ENCODE measurements at regions not wholly inside any gene's neighbourhood (a gene's known extent, or its start where the extent isn't known, plus 50 kb on each side); places are given as distances from the start of the nearest gene placed in this dataset.
A peak's percentile ranks its signal among the peaks of the same experiment; 100 is the strongest.

DNA sequence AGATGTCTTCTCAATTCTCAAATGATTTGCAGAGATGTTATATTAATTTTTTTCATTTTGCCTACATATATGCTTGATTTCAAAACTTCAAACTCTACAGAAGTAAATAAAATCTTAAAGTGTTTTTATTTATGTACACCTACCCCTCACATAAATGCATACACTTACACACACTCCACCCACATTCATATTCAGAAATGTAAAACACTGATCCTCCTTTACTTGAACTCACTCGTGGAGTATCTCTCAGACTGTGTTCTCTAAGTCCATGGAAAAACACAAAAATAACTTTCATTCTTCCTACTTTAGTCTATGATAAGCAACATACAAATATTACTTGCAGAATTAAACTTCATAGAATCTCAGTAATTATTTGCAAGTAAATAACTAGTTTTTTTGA is 209.1 kb upstream of the RBMS1 start:
- no peak overlapping the region for H3K4me3 ChIP-seq
- no peak overlapping the region for H3K27ac ChIP-seq
- peaks cover 19 to 29% of the 10 kb centered on the region in 2 donors for H3K4me1 ChIP-seq (replicated peaks in 1 of 2)
- WGBS, 10 experiments: 0 to 100% (median 44%) methylated on average over 1 of the region's 1 CpG; no CpG with 5 or more reads in 4 of the 10 experiments
- in situ Hi-C loops (cut with MboI; ENCODE audit: low pct_unique_long_range_greater_than_20kb in 2 of 9, low sequenced_read_pairs in 9 of 9, unreplicated experiment in 9 of 9): no loop called here
- peak in 3 of 8 experiments; percentile 48 to 83 (median 80) for ATAC-seq (replicated peaks in 6 of 8)

DNA sequence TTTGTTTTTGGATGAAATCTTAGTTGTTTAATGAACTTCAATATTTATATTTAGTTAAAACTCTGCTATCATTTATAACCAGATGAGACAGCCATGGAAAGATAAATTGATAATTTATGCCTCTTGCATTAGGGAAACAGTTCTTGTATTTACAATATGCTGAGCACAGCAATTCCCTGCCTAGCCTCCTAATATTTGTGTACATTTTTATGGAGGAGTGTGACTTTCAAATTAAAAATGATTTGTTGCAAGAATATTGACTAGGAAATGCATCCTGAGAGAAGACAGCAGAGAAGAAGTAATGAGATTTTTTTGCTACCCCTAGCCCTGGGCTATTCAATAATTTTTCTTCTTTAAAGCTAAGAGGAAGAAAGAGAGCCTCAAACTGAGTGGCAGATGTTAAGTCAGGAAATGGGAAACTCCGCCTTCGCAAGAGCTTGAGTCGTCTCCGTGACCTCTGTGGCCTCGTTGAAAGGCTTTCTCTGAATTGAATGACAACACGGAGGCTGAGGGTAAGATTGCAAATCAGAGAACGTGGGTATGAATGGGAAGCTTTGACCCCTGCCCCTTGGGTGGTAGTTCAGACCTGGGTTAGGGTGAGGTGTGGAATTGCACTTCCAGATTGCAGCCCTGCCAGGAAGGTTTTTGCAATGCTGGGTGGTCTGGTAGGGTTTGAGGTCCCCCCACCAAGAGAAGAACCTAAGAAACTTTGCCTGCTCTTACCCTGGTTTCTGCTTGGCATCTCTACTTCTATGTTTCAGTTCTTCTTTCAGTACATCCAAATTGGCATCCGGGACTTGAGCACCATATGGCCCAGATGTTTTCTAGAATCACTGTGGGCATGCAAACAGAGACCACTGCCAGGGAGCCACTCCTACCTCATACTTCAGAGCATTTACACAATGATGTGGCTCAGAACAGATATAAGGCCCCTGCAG is 210.3 kb upstream of the RBMS1 start:
- ATAC-seq (replicated peaks in 6 of 8): peak; percentile 31 to 83 (median 78)
- no peak overlapping the region for H3K27ac ChIP-seq
- no peak overlapping the region for H3K4me3 ChIP-seq
- peaks cover 19 to 29% of the 10 kb centered on the region in 2 donors for H3K4me1 ChIP-seq (replicated peaks in 1 of 2)
- in situ Hi-C loops (cut with MboI; ENCODE audit: low pct_unique_long_range_greater_than_20kb in 2 of 9, low sequenced_read_pairs in 9 of 9, unreplicated experiment in 9 of 9): no loop called here
- 0 to 30% (median 9%) methylated on average over 1 to 7 of the region's 8 CpGs; no CpG with 5 or more reads in 1 of the 10 experiments for WGBS, 10 experiments

DNA sequence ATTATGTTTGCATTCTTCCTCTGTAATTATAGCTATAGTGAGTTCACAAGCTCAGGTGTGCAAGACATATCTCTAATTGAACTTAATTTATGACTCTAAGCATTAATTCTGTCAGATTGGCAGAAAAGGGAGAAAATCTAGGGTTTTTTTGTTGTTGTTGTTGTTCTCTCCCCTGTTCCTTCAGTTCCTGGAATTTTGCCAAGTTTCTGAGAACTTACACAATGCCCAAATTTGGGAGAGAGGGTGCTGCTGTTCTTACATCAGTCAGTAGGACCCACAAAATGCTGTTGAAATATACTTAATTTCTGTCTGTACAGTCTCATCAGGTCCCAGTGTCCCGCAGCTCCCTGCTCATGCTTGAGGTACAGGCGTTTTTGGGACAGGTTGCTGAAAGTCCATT is 221.8 kb upstream of the RBMS1 start:
- no peak for ATAC-seq (replicated peaks in 6 of 8)
- H3K27ac ChIP-seq: no peak overlapping the region
- 60 to 100% (median 82%) methylated on average over 1 to 2 of the region's 2 CpGs; no CpG with 5 or more reads in 7 of the 10 experiments for WGBS, 10 experiments
- H3K4me3 ChIP-seq: no peak overlapping the region
- H3K4me1 ChIP-seq (replicated peaks in 1 of 2): peaks cover 0 to 6% of the 10 kb centered on the region in 2 donors
- in situ Hi-C loops (cut with MboI; ENCODE audit: low pct_unique_long_range_greater_than_20kb in 2 of 9, low sequenced_read_pairs in 9 of 9, unreplicated experiment in 9 of 9): no loop called here

DNA sequence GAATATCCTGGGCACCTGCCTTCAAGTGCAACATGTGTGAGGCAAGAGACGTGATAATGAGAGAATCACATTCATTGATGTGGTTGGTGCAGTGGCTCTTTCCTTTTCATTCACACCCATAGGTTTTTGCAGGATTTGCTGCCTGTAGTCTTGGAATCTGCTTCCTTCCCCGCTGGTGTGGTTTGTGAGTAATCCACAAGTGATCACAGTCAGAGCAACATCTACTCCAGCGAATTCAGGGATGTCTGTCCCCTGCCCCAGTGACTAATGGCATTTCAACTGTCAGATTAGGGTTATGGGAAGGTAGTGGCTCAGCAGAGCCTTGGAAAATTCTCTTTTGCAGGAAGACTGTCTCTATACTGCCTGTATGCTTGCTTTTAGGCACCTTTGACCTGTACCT is 225.5 kb upstream of the RBMS1 start:
- no peak overlapping the region for H3K27ac ChIP-seq
- ATAC-seq (replicated peaks in 6 of 8): peak in 2 of 8 experiments; percentile 26 to 31
- H3K4me3 ChIP-seq: no peak overlapping the region
- WGBS, 10 experiments: 0 to 92% (median 60%) methylated on average over 1 to 3 of the region's 3 CpGs; no CpG with 5 or more reads in 3 of the 10 experiments
- peaks cover 0 to 6% of the 10 kb centered on the region in 2 donors for H3K4me1 ChIP-seq (replicated peaks in 1 of 2)
- in situ Hi-C loops (cut with MboI; ENCODE audit: low pct_unique_long_range_greater_than_20kb in 2 of 9, low sequenced_read_pairs in 9 of 9, unreplicated experiment in 9 of 9): no loop called here

DNA sequence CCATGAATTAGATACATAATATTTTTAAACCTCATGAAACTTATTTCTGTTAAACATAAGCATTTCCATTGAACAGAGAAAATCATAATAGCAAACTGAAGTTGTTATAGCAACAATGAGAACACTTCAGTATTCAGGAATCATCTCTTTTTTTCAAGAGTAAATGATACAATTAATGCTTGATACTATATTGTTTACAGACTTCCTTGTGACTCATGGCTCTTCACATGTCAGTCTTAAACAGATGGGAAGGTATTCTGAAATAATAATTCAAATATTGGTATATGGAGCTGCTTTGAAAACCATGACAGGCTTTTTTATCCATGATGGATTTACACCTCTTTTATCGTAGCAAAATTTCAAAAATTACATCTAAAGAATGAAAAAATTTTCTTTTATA is 226.5 kb upstream of the RBMS1 start:
- Histone ChIP-seq H3K4me1 (replicated peaks in 1 of 2) (peaks cover 0 to 3% of the 10 kb centered on the region in 2 donors), H3K4me3 (no peak overlapping the region), H3K27ac (no peak overlapping the region)
- WGBS, 10 experiments: 29 to 100% (median 80%) methylated on average over 1 of the region's 1 CpG; no CpG with 5 or more reads in 1 of the 10 experiments
- in situ Hi-C loops (cut with MboI; ENCODE audit: low pct_unique_long_range_greater_than_20kb in 2 of 9, low sequenced_read_pairs in 9 of 9, unreplicated experiment in 9 of 9): no loop called here
- peak in 1 of 8 experiments; percentile 36 for ATAC-seq (replicated peaks in 6 of 8)

DNA sequence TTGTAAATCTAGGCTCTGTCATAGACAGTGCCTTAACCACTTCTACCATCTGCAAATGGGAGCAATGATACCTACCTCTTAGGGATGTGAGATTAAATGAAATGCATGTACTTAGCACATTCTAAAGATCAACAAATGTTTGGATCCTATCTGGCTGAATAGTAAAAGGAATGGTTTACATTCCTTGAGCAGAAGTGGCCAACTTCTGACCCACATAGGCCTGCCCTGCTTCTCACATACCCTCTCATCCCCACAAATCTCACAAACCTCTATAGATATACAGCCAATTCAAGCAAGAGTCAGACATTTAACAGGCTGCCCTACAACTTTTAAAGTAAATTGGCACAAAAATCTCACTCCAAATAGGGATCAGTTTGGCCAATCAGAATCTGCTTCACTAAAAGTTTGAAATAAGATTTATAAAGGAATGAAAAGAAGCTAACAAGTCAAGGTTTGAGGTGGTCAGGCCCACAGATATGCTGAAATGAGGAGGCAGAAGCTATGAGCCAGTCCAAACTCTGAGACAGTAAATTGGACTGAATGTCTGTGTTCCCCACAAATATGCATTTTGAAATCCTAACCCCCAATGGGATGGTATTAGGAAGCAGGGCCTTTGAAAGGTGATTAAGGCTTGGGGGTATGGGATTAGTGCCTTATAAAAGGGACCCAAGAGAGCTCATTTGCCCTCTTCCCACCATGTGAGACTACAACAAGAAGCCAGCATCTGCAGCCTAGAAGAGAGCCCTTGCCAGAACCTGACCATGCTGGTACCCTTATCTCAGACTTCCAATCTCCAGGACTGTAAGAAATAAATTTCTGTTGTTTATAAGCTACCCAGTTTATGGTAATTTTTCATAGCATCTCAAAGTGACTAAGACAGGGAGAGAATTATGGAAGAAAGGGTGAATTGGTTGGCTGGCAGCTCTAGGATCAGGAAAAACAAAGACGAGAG is 227.8 kb upstream of the RBMS1 start:
- in situ Hi-C loops (cut with MboI; ENCODE audit: low pct_unique_long_range_greater_than_20kb in 2 of 9, low sequenced_read_pairs in 9 of 9, unreplicated experiment in 9 of 9): no loop called here
- ATAC-seq (replicated peaks in 6 of 8): no peak
- H3K27ac ChIP-seq: no peak overlapping the region
- H3K4me3 ChIP-seq: no peak overlapping the region
- 88 to 100% (median 100%) methylated on average over 1 of the region's 1 CpG; no CpG with 5 or more reads in 5 of the 10 experiments for WGBS, 10 experiments
- H3K4me1 ChIP-seq (replicated peaks in 1 of 2): peaks cover 0 to 3% of the 10 kb centered on the region in 2 donors

DNA sequence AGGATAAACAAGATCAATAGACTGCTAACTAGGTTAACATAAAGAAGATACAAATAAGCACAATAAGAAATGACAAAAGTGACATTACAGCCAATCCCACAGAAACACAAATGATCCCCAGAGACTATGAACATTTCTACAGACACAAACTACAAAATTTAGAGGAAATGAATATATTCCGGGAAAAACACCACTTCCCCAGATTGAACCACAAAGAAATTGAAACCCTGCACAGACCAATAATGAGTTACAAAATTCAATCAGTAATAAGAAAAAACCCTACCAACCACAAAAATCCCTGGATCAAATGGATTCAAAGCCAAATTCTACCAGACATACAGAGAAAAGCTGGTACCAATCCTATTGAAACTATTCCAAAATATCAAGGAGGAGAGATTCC is 232.4 kb upstream of the RBMS1 start:
- H3K27ac ChIP-seq: no peak overlapping the region
- in situ Hi-C loops (cut with MboI; ENCODE audit: low pct_unique_long_range_greater_than_20kb in 2 of 9, low sequenced_read_pairs in 9 of 9, unreplicated experiment in 9 of 9): no loop called here
- WGBS, 10 experiments: 25 to 100% (median 91%) methylated on average over 1 of the region's 1 CpG; no CpG with 5 or more reads in 3 of the 10 experiments
- no peaks in the 10 kb centered on the region for H3K4me1 ChIP-seq (replicated peaks in 1 of 2)
- no peak overlapping the region for H3K4me3 ChIP-seq
- no peak for ATAC-seq (replicated peaks in 6 of 8)

DNA sequence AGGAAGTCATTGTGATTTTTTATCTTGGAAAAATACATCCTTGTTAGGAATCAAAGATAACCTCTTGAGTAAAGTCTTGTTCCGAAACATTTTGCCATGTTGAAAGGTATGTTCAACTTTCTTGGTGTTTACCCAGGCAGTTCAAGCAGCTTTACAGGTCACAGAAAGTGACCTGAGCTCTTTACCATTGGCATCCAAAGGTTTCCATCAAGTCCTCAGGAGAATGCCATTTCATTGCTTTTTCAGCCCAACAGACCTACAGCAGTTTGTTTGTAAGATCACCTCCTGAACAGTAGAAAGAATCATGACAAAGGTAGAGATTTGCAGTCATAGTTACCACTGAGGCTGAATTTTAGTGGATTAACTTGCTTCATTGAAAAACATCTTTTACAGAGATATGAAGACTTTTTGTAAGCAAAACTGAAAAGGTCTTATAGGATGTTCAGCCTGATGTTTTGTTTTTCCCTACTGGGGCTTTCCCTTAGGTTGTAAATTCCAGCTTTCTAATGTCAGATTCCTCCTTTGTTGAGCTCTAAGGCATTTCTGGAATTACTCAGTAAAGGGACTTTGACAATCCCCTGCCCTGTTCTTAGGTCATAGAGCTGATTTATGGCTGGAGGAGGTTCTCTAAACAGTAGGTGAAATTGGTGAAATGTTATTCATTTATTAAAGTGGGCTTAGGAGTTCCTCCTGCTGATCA is 236.8 kb upstream of the RBMS1 start:
- no peaks in the 10 kb centered on the region for H3K4me1 ChIP-seq (replicated peaks in 1 of 2)
- no peak overlapping the region for H3K4me3 ChIP-seq
- peak in 2 of 8 experiments; percentile 30 to 34 for ATAC-seq (replicated peaks in 6 of 8)
- H3K27ac ChIP-seq: no peak overlapping the region
- WGBS, 10 experiments: 80 to 100% (median 92%) methylated on average over 1 of the region's 1 CpG; no CpG with 5 or more reads in 1 of the 10 experiments
- in situ Hi-C loops (cut with MboI; ENCODE audit: low pct_unique_long_range_greater_than_20kb in 2 of 9, low sequenced_read_pairs in 9 of 9, unreplicated experiment in 9 of 9): no loop called here

DNA sequence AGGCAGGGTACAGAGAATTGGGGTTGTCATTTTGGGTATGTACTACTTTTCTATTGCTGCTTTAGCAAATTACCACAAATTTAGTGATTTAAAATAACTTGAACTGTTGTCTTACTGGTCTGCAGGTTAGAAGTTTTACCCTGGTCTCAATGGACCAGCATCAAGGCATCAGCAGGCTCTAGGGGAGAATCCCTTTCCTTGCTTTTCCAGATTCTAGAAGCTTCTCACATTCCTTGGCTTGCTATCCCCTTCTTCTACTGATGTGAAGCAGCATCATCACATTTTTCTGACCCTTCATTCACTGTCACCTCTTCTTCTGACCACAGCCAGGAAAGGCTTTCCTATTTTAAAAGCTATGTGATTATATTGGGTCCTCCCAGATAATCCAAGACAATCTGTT is 237.8 kb upstream of the RBMS1 start:
- H3K4me3 ChIP-seq: no peak overlapping the region
- H3K4me1 ChIP-seq (replicated peaks in 1 of 2): no peaks in the 10 kb centered on the region
- no peak overlapping the region for H3K27ac ChIP-seq
- no peak for ATAC-seq (replicated peaks in 6 of 8)
- in situ Hi-C loops (cut with MboI; ENCODE audit: low pct_unique_long_range_greater_than_20kb in 2 of 9, low sequenced_read_pairs in 9 of 9, unreplicated experiment in 9 of 9): no loop called here

DNA sequence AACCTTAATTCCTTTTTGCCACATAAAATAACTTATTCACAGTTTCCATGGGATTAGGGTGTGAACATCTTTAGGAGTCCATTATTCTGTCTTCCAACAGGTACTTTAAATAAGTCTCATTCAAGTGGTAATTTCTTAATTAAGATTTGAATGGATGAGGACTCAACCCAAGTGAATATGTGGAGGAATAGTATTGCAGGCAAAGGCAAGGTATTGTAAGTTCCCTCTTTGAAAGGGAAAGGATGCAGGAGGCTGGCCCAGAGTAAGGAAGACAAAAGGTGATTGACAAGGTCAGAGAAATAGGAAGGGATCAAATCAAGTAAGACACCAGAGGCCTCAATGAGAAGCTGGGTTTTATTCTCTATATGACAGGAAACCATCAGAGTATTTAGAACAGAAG is 238.2 kb upstream of the RBMS1 start:
- in situ Hi-C loops (cut with MboI; ENCODE audit: low pct_unique_long_range_greater_than_20kb in 2 of 9, low sequenced_read_pairs in 9 of 9, unreplicated experiment in 9 of 9): no loop called here
- no peak overlapping the region for H3K4me3 ChIP-seq
- ATAC-seq (replicated peaks in 6 of 8): no peak
- no peaks in the 10 kb centered on the region for H3K4me1 ChIP-seq (replicated peaks in 1 of 2)
- no peak overlapping the region for H3K27ac ChIP-seq

DNA sequence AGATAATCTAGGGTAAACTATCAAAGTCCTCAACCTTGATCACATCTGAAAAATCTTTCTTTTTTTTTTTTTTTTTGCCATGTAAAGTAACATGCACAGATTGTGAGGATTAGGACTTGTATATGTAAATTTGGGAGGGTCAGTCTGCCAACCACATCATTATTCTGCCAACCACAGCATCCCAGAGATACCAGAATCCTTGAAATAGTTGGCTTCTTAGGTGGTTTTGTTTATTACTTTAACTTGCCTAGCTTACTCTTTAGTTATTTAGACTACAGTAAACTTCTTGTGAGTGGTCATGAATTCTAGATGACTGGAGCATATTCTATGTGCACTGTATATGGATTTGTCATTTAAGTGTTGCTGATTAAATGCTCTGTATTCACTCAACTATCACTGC is 242.1 kb upstream of the RBMS1 start:
- no peak for ATAC-seq (replicated peaks in 6 of 8)

DNA sequence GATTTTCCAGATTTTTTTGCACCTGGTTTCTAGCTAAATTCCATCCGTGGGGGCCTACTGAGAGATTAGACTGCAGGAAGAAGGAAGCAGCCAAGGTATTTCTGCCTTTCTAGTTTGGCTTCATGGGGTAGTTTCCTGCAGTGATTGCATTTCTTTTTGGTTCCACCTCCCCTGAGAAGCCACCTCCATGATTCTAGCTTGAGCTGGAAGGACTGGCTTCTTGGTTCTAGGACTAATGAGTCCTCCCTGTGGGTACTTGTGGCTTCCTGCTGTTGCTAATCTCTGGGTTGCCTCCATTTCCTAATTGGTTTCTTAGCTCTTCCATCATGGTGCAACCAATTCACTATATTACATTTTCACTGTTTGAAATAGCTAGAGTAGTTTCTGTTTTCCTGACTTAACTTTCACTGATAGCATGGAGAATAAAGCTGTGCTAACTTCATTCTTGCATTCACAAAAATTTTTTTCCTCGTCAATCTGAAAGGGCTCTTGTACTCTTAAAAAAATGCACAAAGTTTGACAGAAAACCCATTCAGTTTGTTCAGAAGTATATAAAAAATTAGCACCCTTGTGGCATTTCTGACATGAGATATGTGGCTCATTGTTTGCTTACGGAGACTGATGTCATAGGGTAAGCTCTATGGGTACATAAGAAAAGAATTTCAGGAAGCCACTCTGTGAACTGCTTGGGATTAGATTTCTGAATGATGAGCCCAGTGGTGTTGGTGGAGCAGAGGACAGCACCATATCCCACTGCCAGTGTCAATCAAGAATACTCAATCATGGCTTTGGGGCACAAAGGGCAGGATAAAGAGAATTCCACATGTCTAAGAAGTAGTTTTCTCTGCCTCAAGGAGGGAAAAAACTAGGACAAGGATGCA is 242.8 kb upstream of the RBMS1 start:
- ATAC-seq (replicated peaks in 6 of 8): peak in 5 of 8 experiments; percentile 49 to 88 (median 56)
- Histone ChIP-seq H3K27ac (no peak overlapping the region), H3K4me3 (no peak overlapping the region), H3K4me1 (replicated peaks in 1 of 2) (peaks cover 0 to 3% of the 10 kb centered on the region in 2 donors)
- 53 to 100% (median 85%) methylated on average over 1 to 3 of the region's 3 CpGs for WGBS, 10 experiments
- in situ Hi-C loops (cut with MboI; ENCODE audit: low pct_unique_long_range_greater_than_20kb in 2 of 9, low sequenced_read_pairs in 9 of 9, unreplicated experiment in 9 of 9): no loop called here

More for the DNA sequence above, 242.1 kb upstream of the RBMS1 start:
- Histone ChIP-seq H3K4me1 (replicated peaks in 1 of 2) (peaks cover 0 to 3% of the 10 kb centered on the region in 2 donors), H3K27ac (no peak overlapping the region), H3K4me3 (no peak overlapping the region)
- in situ Hi-C loops (cut with MboI; ENCODE audit: low pct_unique_long_range_greater_than_20kb in 2 of 9, low sequenced_read_pairs in 9 of 9, unreplicated experiment in 9 of 9): no loop called here
